ENCODE measurements at regions not wholly inside any gene's neighbourhood (a gene's known extent, or its start where the extent isn't known, plus 50 kb on each side); places are given as distances from the start of the nearest gene placed in this dataset.

DNA sequence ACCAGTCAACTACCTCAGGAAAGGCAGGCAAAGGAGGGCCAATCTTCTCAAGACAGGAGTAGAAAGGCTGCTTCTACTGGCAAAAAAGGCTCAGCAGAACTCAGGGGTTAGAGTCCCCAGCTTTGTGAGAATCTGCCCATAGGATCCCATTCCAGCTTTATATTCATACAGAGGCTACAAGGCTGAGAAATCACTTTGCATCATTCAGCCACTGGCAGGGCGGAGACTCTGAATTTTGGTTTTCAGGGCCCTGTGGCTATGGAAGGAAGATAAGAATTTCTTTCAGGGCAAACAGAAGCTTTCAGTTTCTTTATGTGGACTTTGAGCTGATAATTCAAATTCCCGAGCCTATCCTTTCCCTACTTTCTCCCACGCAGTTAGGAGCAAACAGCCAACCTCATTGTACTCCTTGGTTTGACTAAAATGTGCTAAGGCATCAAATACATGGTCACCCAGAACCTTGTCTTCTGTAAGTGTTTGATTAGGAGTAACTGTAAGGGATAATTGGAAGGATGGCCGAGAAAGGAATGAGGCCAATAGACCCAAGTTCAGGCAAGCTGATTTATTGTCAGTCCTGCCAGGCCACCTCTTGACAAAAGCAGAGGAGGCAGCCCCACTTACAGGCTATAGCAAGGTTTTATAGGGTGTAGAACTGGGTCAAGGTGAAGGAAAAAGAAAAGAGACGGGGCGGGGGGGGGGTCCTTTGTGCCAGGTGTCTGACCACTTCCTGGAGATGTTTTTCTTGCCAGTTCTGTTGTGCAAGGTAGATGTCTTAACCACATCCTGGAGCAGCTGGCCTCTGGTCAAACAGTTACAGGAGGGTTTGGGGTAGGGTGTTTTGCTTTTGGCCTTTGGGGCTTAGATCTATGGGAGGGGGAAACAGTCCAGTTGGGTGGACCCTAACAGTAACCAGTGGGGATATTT is 165.3 kb upstream of the PPP1R2C start:
- no peak for DNase-seq (ENCODE audit: low read depth)
- TF ChIP-seq CTCF (conservative IDR thresholded peaks at IDR 0.05; ENCODE audit: control insufficient read depth, insufficient read depth, low read depth, low read length): no peak
- H3K4me3 ChIP-seq (ENCODE audit: control insufficient read depth, low read depth, low read length): no peak overlapping the region

DNA sequence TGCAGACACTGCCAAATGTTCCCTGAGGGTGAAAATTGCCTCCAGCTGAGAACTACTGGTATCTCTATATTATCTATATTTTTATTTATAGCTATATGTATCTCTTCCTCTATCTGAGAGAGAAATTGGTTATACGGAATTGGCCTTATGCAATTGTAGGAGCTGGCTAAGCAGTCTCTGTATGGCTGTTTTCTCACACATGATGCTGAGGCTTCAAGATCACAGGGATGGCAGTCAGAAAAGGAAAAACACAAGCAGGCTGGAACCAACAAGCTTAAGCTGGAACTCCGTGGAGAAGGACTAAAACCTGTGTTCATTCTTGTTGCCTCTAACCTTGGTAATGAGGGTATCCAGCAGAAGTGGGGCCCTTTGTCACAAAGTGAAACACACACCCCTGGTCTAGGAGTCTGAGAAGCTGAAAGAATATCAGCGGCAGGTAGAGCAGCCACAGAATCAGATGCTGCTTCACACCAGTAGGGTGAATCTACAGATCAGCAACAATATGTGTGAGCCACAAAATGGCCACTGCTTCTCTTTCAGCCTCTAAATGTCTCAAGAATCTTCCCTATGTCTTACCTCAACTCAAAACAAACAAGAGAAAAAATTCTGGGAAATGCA is 166.5 kb upstream of the PPP1R2C start:
- TF ChIP-seq CTCF (conservative IDR thresholded peaks at IDR 0.05; ENCODE audit: control insufficient read depth, insufficient read depth, low read depth, low read length): no peak
- no peak for DNase-seq (ENCODE audit: low read depth)
- H3K4me3 ChIP-seq (ENCODE audit: control insufficient read depth, low read depth, low read length): no peak overlapping the region

DNA sequence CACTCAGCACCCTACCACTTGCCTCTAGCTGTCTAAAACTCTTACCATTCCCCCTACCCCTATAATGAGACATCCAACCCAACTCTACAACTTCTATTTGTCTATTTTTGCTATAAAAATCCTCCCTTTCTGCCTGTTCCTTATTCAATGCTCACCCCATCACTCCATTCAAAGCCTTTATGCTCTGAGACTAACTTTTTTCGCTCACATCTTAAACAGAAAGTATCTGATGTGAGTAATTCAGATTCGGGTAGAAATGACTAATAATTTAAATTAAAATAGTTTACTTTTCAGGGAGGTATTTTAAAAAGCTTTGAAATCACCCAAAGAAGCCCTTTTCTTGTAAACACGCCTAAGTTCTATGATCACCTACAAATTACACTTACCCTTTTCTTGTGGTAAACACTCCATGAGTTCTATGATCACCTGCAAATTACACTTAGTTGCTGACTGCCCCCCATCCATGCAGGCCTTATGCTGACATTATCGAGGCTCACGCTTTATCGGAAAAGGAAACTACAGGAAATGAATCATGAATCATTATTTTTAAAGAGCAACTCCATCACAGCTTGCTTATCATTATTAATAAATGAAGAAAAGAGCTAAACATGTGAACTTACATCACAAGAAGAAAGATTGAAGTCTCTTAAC is 168.7 kb upstream of the PPP1R2C start:
- no peak for TF ChIP-seq CTCF (conservative IDR thresholded peaks at IDR 0.05; ENCODE audit: control insufficient read depth, insufficient read depth, low read depth, low read length)
- no peak overlapping the region for H3K4me3 ChIP-seq (ENCODE audit: control insufficient read depth, low read depth, low read length)
- DNase-seq (ENCODE audit: low read depth): no peak

GRCh38 chrX:42948723-42949657 is 171.0 kb upstream of the PPP1R2C start:
- TF ChIP-seq CTCF (conservative IDR thresholded peaks at IDR 0.05; ENCODE audit: control insufficient read depth, insufficient read depth, low read depth, low read length): no peak
- DNase-seq (ENCODE audit: low read depth): no peak

DNA sequence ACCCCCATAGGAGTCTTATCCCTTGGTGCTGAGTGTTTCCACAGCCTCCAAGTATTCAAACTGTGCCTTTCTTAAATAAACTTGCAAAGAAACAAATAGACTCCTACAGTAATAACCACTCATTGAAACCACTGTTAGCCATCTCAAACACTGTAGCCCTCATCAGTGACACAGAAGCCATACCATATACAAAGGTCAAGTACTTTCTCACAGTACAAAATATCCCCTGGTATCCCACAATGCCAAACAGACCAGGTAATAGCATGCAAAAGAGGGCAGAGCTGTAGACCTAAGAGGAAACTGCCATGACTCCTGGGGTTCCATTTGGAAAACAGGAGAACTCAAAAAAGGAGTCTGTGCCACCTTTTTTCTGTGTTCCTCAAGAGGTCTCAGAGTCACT is 173.8 kb upstream of the PPP1R2C start:
- no peak for TF ChIP-seq CTCF (conservative IDR thresholded peaks at IDR 0.05; ENCODE audit: control insufficient read depth, insufficient read depth, low read depth, low read length)
- no peak for DNase-seq (ENCODE audit: low read depth)
- H3K4me3 ChIP-seq (ENCODE audit: control insufficient read depth, low read depth, low read length): no peak overlapping the region

More at GRCh38 chrX:42948723-42949657, 171.0 kb upstream of the PPP1R2C start:
- H3K4me3 ChIP-seq (ENCODE audit: control insufficient read depth, low read depth, low read length): no peak overlapping the region

GRCh38 chrX:42952621-42953020 is 174.7 kb upstream of the PPP1R2C start:
- H3K4me3 ChIP-seq (ENCODE audit: control insufficient read depth, low read depth, low read length): no peak overlapping the region
- TF ChIP-seq CTCF (conservative IDR thresholded peaks at IDR 0.05; ENCODE audit: control insufficient read depth, insufficient read depth, low read depth, low read length): no peak
- no peak for DNase-seq (ENCODE audit: low read depth)
